ENCODE measurements at regions not wholly inside any gene's neighbourhood (a gene's known extent, or its start where the extent isn't known, plus 50 kb on each side); places are given as distances from the start of the nearest gene placed in this dataset.
A peak's percentile ranks its signal among the peaks of the same experiment; 100 is the strongest.

DNA sequence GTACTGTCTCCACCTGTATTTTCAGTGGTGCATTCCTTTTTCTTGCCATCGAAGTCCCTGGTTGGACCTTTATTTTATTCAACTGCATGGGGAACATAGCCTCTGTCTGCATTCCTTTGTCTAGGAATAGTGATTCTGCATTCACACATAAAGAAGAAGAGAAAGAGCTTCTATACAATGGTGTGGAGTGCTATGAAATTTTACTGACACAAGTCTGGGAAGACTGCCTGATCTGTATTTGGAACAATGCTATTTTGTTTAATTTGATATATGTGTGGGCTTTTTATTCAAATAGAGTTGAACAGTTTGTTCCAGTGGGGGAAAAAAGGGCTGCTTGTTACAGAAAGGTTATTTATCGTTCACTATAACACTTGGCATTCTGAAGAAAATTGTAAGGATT lies 375.7 kb upstream of the POU3F2 start:
- Histone ChIP-seq H3K27ac (no peak overlapping the region), H3K9ac (no peak overlapping the region), H3K36me3 (ENCODE audit: insufficient read depth) (no peaks in the 10 kb centered on the region), H3K27me3 (ENCODE audit: insufficient read depth, low read depth) (no peaks in the 10 kb centered on the region), H3K79me2 (ENCODE audit: insufficient read depth, low read depth) (no peaks in the 10 kb centered on the region), H3K4me3 (IDR thresholded peaks at IDR 0.05; ENCODE audit: insufficient read depth, low read depth, low read length) (no peak overlapping the region), H3K4me2 (no peak overlapping the region), H2AFZ (ENCODE audit: low read depth) (no peak overlapping the region), H3K4me1 (ENCODE audit: low read depth, poor library complexity, severe bottlenecking) (no peaks in the 10 kb centered on the region), H4K20me1 (ENCODE audit: insufficient read depth) (no peaks in the 10 kb centered on the region)
- TF ChIP-seq, protein P1, sequence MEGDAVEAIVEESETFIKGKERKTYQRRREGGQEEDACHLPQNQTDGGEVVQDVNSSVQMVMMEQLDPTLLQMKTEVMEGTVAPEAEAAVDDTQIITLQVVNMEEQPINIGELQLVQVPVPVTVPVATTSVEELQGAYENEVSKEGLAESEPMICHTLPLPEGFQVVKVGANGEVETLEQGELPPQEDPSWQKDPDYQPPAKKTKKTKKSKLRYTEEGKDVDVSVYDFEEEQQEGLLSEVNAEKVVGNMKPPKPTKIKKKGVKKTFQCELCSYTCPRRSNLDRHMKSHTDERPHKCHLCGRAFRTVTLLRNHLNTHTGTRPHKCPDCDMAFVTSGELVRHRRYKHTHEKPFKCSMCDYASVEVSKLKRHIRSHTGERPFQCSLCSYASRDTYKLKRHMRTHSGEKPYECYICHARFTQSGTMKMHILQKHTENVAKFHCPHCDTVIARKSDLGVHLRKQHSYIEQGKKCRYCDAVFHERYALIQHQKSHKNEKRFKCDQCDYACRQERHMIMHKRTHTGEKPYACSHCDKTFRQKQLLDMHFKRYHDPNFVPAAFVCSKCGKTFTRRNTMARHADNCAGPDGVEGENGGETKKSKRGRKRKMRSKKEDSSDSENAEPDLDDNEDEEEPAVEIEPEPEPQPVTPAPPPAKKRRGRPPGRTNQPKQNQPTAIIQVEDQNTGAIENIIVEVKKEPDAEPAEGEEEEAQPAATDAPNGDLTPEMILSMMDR (conservative IDR thresholded peaks at IDR 0.05; ENCODE audit: low read depth, low read length) = no peak

DNA sequence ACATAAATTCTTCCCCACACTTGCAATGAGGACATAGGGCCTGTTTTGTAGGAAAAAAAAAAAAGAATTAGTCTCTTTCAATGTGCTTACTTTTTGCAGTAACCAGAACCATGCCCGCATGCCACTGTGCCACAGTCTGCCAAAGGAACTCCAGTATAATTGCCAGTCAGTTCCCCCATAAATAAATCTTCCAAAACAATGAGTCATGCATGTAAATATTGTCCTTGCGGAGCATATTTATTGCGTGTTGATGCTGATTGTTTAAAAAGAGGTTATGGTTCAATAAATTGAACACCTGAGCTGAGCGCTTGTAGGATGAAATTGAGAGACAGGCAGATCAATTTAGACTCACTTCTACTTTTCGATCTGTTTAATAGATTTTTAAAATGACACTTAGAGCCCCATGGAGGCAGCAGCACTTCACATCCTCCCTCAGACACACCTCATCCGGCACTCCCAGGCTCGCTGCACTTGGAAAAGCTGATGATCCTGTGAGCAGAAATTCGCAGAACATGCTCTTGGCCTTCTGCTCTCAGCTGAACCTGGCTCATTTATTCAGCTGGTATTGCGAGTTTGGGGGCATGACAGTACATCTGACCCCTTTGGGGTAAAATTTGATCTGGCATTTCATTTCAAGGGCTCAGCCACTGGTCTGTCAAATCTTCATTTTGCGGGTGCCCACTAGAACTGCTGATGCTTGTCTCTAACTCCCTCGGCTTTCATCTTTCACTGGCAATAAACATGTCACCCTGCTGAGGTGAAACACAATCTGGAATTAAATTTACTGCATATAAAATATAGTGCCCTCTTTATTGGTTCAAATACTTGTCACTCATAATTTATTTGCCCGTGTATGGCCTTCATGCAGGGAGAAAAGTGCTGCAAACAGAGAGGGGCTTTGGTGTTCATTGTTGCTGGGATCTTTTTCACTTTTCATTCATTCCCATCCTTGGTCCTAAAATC lies 371.1 kb upstream of the POU3F2 start:
- H3K27ac ChIP-seq = no peak overlapping the region
- no peaks in the 10 kb centered on the region for H4K20me1 ChIP-seq (ENCODE audit: insufficient read depth)
- peaks cover 11% of the 10 kb centered on the region for H3K4me1 ChIP-seq (ENCODE audit: low read depth, poor library complexity, severe bottlenecking)
- no peak overlapping the region for H3K9ac ChIP-seq
- no peak overlapping the region for H2AFZ ChIP-seq (ENCODE audit: low read depth)
- no peaks in the 10 kb centered on the region for H3K27me3 ChIP-seq (ENCODE audit: insufficient read depth, low read depth)
- H3K36me3 ChIP-seq (ENCODE audit: insufficient read depth) = no peaks in the 10 kb centered on the region
- H3K4me2 ChIP-seq = no peak overlapping the region
- H3K4me3 ChIP-seq (IDR thresholded peaks at IDR 0.05; ENCODE audit: insufficient read depth, low read depth, low read length) = no peak overlapping the region
- TF ChIP-seq, protein P1 (conservative IDR thresholded peaks at IDR 0.05; ENCODE audit: low read depth, low read length) = no peak
- H3K79me2 ChIP-seq (ENCODE audit: insufficient read depth, low read depth) = no peaks in the 10 kb centered on the region

DNA sequence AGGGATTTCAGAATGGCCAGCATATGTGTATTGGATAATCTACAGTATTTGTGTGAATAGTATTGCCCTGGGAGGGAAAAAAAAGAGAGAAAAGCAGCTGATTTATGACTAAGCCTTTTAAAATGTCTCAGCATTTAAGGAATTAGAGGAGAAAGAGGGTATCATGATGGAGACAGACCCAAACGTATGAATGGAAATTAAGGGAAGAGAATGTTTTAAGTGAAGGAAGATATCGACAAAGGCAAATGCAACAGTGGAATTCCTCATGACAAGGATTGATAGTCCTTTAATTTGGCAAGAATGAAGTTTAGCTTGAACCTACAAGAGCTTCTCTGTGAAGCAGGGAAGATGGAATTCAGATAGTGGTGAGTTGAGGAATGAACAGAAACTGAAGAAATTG lies 367.3 kb upstream of the POU3F2 start:
- Histone ChIP-seq H3K4me1 (ENCODE audit: low read depth, poor library complexity, severe bottlenecking) (peaks cover 19% of the 10 kb centered on the region), H3K36me3 (ENCODE audit: insufficient read depth) (no peaks in the 10 kb centered on the region), H3K4me2 (0 out of 2 replicates have a peak overlapping the region, but pooled peaks have one; percentile 82), H3K27ac (no peak overlapping the region), H2AFZ (ENCODE audit: low read depth) (no peak overlapping the region), H3K9ac (no peak overlapping the region), H3K4me3 (IDR thresholded peaks at IDR 0.05; ENCODE audit: insufficient read depth, low read depth, low read length) (no peak overlapping the region), H3K79me2 (ENCODE audit: insufficient read depth, low read depth) (no peaks in the 10 kb centered on the region), H4K20me1 (ENCODE audit: insufficient read depth) (no peaks in the 10 kb centered on the region), H3K27me3 (ENCODE audit: insufficient read depth, low read depth) (no peaks in the 10 kb centered on the region)
- TF ChIP-seq, protein P1 (conservative IDR thresholded peaks at IDR 0.05; ENCODE audit: low read depth, low read length) = no peak

DNA sequence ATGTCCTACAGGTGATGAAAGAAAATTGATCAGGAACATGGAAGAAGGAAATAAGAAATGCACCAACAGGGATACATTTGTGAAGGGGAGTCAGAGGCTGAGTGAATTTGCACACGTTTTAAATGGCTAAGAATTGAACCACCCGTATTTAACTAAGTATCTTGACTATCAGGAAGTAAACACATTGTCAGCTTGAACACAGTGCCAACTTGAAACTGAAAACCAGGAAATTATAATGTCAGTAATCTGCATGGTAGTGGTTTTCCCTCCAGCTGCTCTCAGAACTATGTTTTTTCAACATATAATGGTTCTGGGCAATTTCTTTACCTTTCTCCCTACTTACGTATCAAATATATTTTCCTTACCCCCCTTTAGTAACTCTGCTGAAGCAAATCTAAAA lies 366.5 kb upstream of the POU3F2 start:
- Histone ChIP-seq H3K4me1 (ENCODE audit: low read depth, poor library complexity, severe bottlenecking) (peaks cover 19% of the 10 kb centered on the region), H3K4me2 (peak overlapping the region; percentile 82)

More for the DNA sequence above, 366.5 kb upstream of the POU3F2 start:
- H3K27me3 ChIP-seq (ENCODE audit: insufficient read depth, low read depth) = no peaks in the 10 kb centered on the region
- no peaks in the 10 kb centered on the region for H3K79me2 ChIP-seq (ENCODE audit: insufficient read depth, low read depth)
- H3K36me3 ChIP-seq (ENCODE audit: insufficient read depth) = no peaks in the 10 kb centered on the region
- TF ChIP-seq, protein P1 (conservative IDR thresholded peaks at IDR 0.05; ENCODE audit: low read depth, low read length) = no peak
- H2AFZ ChIP-seq (ENCODE audit: low read depth) = peak overlapping the region; percentile 66
- H4K20me1 ChIP-seq (ENCODE audit: insufficient read depth) = no peaks in the 10 kb centered on the region
- H3K27ac ChIP-seq = peak overlapping the region; percentile 42; the same call in 1 of the 2 replicates
- H3K9ac ChIP-seq = peak overlapping the region; percentile 15; the same call in 1 of the 2 replicates
- H3K4me3 ChIP-seq (IDR thresholded peaks at IDR 0.05; ENCODE audit: insufficient read depth, low read depth, low read length) = no peak overlapping the region

Measured in KMS-11 (cell line).